ENCODE measurements at regions not wholly inside any gene's neighbourhood (a gene's known extent, or its start where the extent isn't known, plus 50 kb on each side); places are given as distances from the start of the nearest gene placed in this dataset.

DNA sequence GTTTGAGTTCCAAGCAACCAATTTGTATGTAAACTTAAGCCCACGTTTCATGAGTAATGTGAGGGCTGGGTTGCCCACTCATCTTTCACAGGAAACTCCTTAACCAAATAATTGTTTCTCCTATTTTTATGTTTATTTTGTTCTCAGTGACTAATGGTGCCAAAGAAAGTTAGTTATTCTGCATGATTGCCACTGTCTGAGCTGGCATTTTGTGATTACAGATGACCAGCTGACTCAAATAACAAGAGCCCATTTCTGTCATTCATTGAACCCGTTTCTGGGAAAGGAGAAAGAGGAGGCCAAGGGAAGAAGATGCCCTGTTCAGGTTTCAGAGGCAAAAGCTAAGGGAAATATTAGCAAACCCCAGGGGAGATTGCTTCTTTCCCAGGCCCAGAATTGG lies 186.9 kb upstream of the MYO3A start:
- TF ChIP-seq CTCF (IDR thresholded peaks at IDR 0.05): no peak
- no peak for TF ChIP-seq POLR2A (IDR thresholded peaks at IDR 0.05)
